ENCODE measurements at regions not wholly inside any gene's neighbourhood (a gene's known extent, or its start where the extent isn't known, plus 50 kb on each side); places are given as distances from the start of the nearest gene placed in this dataset.

- H3K36me3 Mint-ChIP-seq: no peaks in the 10 kb centered on the region
- ATAC-seq: no peak
- no peaks in the 10 kb centered on the region for H3K27me3 Mint-ChIP-seq (ENCODE audit: low read depth in 2 of 2)
- H3K9me3 ChIP-seq (ENCODE audit: control insufficient read depth, insufficient read depth, low read length): peaks cover 7% of the 10 kb centered on the region
- peaks cover 15 to 20% of the 10 kb centered on the region in 2 donors for H3K9me3 Mint-ChIP-seq
- H3K4me3 Mint-ChIP-seq: no peak overlapping the region
- DNase-seq: no peak
- TF ChIP-seq CTCF (IDR thresholded peaks at IDR 0.05): no peak
- no peak overlapping the region for H3K27ac Mint-ChIP-seq
- intact Hi-C loops (cut with micrococcal nuclease): no loop called here
- H3K4me1 Mint-ChIP-seq: no peaks in the 10 kb centered on the region
- WGBS (ENCODE audit: insufficient coverage): 73% methylated on average over 1 of the region's 1 CpG
- H3K27ac ChIP-seq (ENCODE audit: low read length): no peak overlapping the region
- no peak overlapping the region for H3K4me3 ChIP-seq (ENCODE audit: low read length)
- H3K27me3 ChIP-seq (ENCODE audit: control insufficient read depth, insufficient read depth, low read length): no peaks in the 10 kb centered on the region
- H3K36me3 ChIP-seq (ENCODE audit: control insufficient read depth, insufficient read depth, low read length): no peaks in the 10 kb centered on the region
- H3K4me1 ChIP-seq (ENCODE audit: control insufficient read depth, insufficient read depth, low read length): no peaks in the 10 kb centered on the region
Measured at GRCh38 chr2:22517141-22517540, 867.8 kb upstream of the KLHL29 start.

DNA sequence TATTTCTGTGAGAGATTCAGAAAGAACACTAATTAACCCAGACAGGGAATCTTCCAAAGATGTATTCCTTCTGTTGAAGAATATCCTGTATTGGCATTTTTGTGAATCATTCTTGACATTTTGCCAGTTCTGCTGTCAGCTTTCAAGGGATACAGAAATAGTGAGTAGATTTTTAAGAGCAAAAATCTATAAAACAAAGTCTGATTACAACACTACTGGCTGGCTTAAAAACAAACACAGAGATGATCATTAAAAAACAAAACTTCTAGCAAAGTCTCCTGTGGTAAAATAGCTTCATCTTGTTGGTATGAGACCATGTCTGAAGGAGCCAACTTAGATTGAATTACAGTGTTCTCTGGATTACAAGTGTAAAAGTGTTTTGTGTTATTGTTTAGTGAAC, 866.3 kb upstream of the KLHL29 start:
- H3K9me3 Mint-ChIP-seq: peaks cover 10 to 11% of the 10 kb centered on the region in 2 donors
- Histone ChIP-seq H3K36me3 (ENCODE audit: control insufficient read depth, insufficient read depth, low read length) (no peaks in the 10 kb centered on the region), H3K9me3 (ENCODE audit: control insufficient read depth, insufficient read depth, low read length) (peaks cover 7% of the 10 kb centered on the region), H3K4me1 (ENCODE audit: control insufficient read depth, insufficient read depth, low read length) (no peaks in the 10 kb centered on the region), H3K27me3 (ENCODE audit: control insufficient read depth, insufficient read depth, low read length) (no peaks in the 10 kb centered on the region), H3K27ac (ENCODE audit: low read length) (no peak overlapping the region), H3K4me3 (ENCODE audit: low read length) (no peak overlapping the region)
- ATAC-seq (no peak), DNase-seq (no peak)
- no peak overlapping the region for H3K27ac Mint-ChIP-seq
- no peak overlapping the region for H3K4me3 Mint-ChIP-seq
- H3K36me3 Mint-ChIP-seq: no peaks in the 10 kb centered on the region
- no peak for TF ChIP-seq CTCF (IDR thresholded peaks at IDR 0.05)
- no peaks in the 10 kb centered on the region for H3K27me3 Mint-ChIP-seq (ENCODE audit: low read depth in 2 of 2)
- H3K4me1 Mint-ChIP-seq: no peaks in the 10 kb centered on the region
- intact Hi-C loops (cut with micrococcal nuclease): no loop called here

GRCh38 chr2:22520369-22521288, 864.4 kb upstream of the KLHL29 start:
- WGBS (ENCODE audit: insufficient coverage): 85% methylated on average over 8 of the region's 8 CpGs
- no peaks in the 10 kb centered on the region for H3K27me3 ChIP-seq (ENCODE audit: control insufficient read depth, insufficient read depth, low read length)
- H3K27ac ChIP-seq (ENCODE audit: low read length): no peak overlapping the region
- no peaks in the 10 kb centered on the region for H3K27me3 Mint-ChIP-seq (ENCODE audit: low read depth in 2 of 2)
- peaks cover 8 to 9% of the 10 kb centered on the region in 2 donors for H3K9me3 Mint-ChIP-seq
- peaks cover 7% of the 10 kb centered on the region for H3K9me3 ChIP-seq (ENCODE audit: control insufficient read depth, insufficient read depth, low read length)
- H3K36me3 Mint-ChIP-seq: no peaks in the 10 kb centered on the region
- no peaks in the 10 kb centered on the region for H3K4me1 ChIP-seq (ENCODE audit: control insufficient read depth, insufficient read depth, low read length)
- ATAC-seq (no peak), DNase-seq (no peak)
- no peak overlapping the region for H3K4me3 ChIP-seq (ENCODE audit: low read length)
- H3K27ac Mint-ChIP-seq: no peak overlapping the region
- no peak overlapping the region for H3K4me3 Mint-ChIP-seq
- intact Hi-C loops (cut with micrococcal nuclease): no loop called here
- no peaks in the 10 kb centered on the region for H3K36me3 ChIP-seq (ENCODE audit: control insufficient read depth, insufficient read depth, low read length)
- H3K4me1 Mint-ChIP-seq: no peaks in the 10 kb centered on the region
- no peak for TF ChIP-seq CTCF (IDR thresholded peaks at IDR 0.05)

GRCh38 chr2:22521620-22522019, 863.4 kb upstream of the KLHL29 start:
- peaks cover 7% of the 10 kb centered on the region for H3K9me3 ChIP-seq (ENCODE audit: control insufficient read depth, insufficient read depth, low read length)
- H3K36me3 Mint-ChIP-seq: no peaks in the 10 kb centered on the region

More at GRCh38 chr2:22521620-22522019, 863.4 kb upstream of the KLHL29 start:
- Mint-ChIP-seq H3K4me1 (no peaks in the 10 kb centered on the region), H3K4me3 (no peak overlapping the region), H3K27me3 (ENCODE audit: low read depth in 2 of 2) (no peaks in the 10 kb centered on the region), H3K27ac (no peak overlapping the region), H3K9me3 (peaks cover 8 to 9% of the 10 kb centered on the region in 2 donors)
- no peaks in the 10 kb centered on the region for H3K36me3 ChIP-seq (ENCODE audit: control insufficient read depth, insufficient read depth, low read length)
- no peak for ATAC-seq
- DNase-seq: no peak
- H3K27me3 ChIP-seq (ENCODE audit: control insufficient read depth, insufficient read depth, low read length): no peaks in the 10 kb centered on the region
- no peak overlapping the region for H3K4me3 ChIP-seq (ENCODE audit: low read length)
- H3K4me1 ChIP-seq (ENCODE audit: control insufficient read depth, insufficient read depth, low read length): no peaks in the 10 kb centered on the region
- TF ChIP-seq CTCF (IDR thresholded peaks at IDR 0.05): no peak
- no peak overlapping the region for H3K27ac ChIP-seq (ENCODE audit: low read length)
- intact Hi-C loops (cut with micrococcal nuclease): no loop called here
